Psoas muscle (tissue), 7 donors: ENCODE measurements at regions not wholly inside any gene's neighbourhood (a gene's known extent, or its start where the extent isn't known, plus 50 kb on each side); places are given as distances from the start of the nearest gene placed in this dataset.

Source experiments
- ATAC-seq, 4 donors: fragments of 200-7000 bp; cut with Tn5 transposase; one replicate each; pipeline ENCODE4 v1.9.1; 2020; ENCODE audit warnings: moderate library complexity in 3 of 4, mild to moderate bottlenecking in 2 of 4
- DNase-seq, 2 donors: peaks; one replicate each; pipeline ENCODE4 v3.0.0-alpha.2; 2020
- H3K27ac ChIP-seq: fragments of 200-600 bp; one replicate; pipeline ENCODE4 v1.8.0; 2022
- H3K27me3 ChIP-seq, 3 donors: fragments of 200-600 bp in 1 of 3; one replicate each; pipeline versions ENCODE4 v1.6.1 to v1.8.0; 2013 to 2022; ENCODE audit warnings: low read length in 2 of 3, mild to moderate bottlenecking in 2 of 3, moderate library complexity in 1 of 3; ENCODE audit not compliant: insufficient read depth in 3 of 3
- H3K36me3 ChIP-seq, 2 donors: fragments of 200-600 bp in 1 of 2; one replicate each; pipeline versions ENCODE4 v1.6.1 to v1.8.0; 2013 to 2022; ENCODE audit warnings: low read depth in 1 of 2, mild to moderate bottlenecking in 1 of 2, moderate library complexity in 1 of 2; ENCODE audit not compliant: insufficient read depth in 1 of 2
- H3K4me1 ChIP-seq: fragments of 200-600 bp; one replicate; pipeline ENCODE4 v1.8.0; 2022
- H3K4me3 ChIP-seq: fragments of 200-600 bp; one replicate; pipeline ENCODE4 v1.8.0; 2022; ENCODE audit warnings: mild to moderate bottlenecking
- H3K9me3 ChIP-seq: fragments of 200-600 bp; one replicate; pipeline ENCODE4 v1.8.0; 2022
- WGBS, 3 donors: extraction: QIAGEN DNeasy Blood & Tissue Kit; methylation state at CpG; one replicate each; pipeline versions ENCODE4 v1.1.6 to v1.1.7; 2013; 5-methylcytosine and 5-hydroxymethylcytosine counted together
- intact Hi-C, 2 donors: fragments of 100-400 bp; cut with DNase I; formaldehyde crosslinking; loops; one replicate each; pipeline versions ENCODE4 v1.11.0 to v1.14.2; 2022
- TF ChIP-seq, protein P1 (sequence below): fragments of 200-600 bp; IDR thresholded peaks from one replicate; pipeline ENCODE4 v1.8.0; 2022; ENCODE audit warnings: antibody characterized with exemption
- donor health status: healthy with polysubstance abuse.
- donor health status: DM: no; HTN: no; CAD: no; lungs with moderate emphysema.
- donor health status: Bipolar disorder and iron deficiency.
- donor health status: healthy.
- donor health status: DM: yes; HTN: yes; CAD: no.
- donor health status: DM: no; HTN: no; CAD: no.
- donor health status: DM: yes; HTN: yes; CAD: no.

DNA sequence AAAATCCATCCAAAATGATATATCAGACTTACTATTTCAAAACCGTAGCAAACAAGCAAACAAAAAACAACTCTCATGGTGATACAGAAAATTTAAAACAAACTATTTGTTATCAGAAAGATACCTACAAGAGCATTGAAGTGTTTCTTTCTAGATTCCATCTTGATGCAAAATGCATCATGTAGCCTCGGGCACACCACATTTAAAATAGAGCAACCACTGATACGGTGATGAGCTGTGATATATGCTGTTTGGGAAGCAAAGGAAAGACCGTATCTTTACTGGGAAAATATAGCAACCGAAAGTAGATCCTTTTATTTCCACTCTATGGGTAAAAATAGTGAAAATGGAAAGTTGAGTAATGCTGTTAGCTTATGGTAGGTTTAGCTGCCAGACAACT, 892.0 kb downstream of the GATA3 start:
- Histone ChIP-seq H3K4me3 (no peak overlapping the region), H3K27me3 (no peaks in the 10 kb centered on the region), H3K4me1 (no peaks in the 10 kb centered on the region), H3K36me3 (no peaks in the 10 kb centered on the region), H3K9me3 (no peaks in the 10 kb centered on the region), H3K27ac (no peak overlapping the region)
- intact Hi-C loops = no loop called here
- no peak for ATAC-seq
- no peak for DNase-seq
- TF ChIP-seq, protein P1, sequence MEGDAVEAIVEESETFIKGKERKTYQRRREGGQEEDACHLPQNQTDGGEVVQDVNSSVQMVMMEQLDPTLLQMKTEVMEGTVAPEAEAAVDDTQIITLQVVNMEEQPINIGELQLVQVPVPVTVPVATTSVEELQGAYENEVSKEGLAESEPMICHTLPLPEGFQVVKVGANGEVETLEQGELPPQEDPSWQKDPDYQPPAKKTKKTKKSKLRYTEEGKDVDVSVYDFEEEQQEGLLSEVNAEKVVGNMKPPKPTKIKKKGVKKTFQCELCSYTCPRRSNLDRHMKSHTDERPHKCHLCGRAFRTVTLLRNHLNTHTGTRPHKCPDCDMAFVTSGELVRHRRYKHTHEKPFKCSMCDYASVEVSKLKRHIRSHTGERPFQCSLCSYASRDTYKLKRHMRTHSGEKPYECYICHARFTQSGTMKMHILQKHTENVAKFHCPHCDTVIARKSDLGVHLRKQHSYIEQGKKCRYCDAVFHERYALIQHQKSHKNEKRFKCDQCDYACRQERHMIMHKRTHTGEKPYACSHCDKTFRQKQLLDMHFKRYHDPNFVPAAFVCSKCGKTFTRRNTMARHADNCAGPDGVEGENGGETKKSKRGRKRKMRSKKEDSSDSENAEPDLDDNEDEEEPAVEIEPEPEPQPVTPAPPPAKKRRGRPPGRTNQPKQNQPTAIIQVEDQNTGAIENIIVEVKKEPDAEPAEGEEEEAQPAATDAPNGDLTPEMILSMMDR = no peak
- 84 to 87% (median 86%) methylated on average over 5 of the region's 5 CpGs for WGBS, 3 donors

GRCh38 chr10:8950978-8951377, 896.5 kb downstream of the GATA3 start:
- WGBS, 3 donors = 54 to 79% (median 71%) methylated on average over 2 of the region's 2 CpGs
- Histone ChIP-seq H3K4me1 (no peaks in the 10 kb centered on the region), H3K4me3 (no peak overlapping the region), H3K27me3 (no peaks in the 10 kb centered on the region), H3K9me3 (no peaks in the 10 kb centered on the region), H3K27ac (no peak overlapping the region), H3K36me3 (no peaks in the 10 kb centered on the region)
- DNase-seq = no peak
- TF ChIP-seq, protein P1 = no peak
- ATAC-seq = no peak
- intact Hi-C loops = no loop called here

DNA sequence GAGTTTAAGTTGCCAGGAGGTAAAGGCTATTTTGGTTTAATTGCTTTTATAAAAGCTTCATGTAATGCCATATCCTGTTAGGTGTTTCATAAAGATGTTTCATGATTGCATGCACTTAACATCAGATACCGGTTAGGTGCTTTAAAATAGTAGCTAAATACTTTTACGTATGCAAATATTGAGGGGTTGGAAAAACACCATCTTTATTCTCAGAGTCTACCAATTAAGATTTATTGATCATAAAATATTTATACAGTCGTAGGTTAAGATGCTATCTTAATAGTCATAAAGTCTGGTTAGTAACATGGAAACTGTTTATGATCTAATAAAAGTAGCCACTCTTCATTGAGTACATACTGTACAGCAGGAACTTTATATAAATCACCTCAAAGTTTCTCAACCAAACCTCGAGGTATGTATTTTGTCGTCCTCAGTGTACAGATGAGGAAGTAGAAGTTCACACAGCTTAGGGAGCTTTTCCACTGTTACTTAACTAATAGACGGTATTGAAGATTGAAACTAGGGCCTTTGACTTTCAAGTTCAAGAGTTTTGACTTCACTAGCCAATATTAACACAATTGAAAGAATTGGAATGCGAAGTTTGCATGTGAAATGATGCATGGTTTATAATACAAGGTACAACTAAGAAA, 897.1 kb downstream of the GATA3 start:
- no peaks in the 10 kb centered on the region for H3K27me3 ChIP-seq
- H3K4me3 ChIP-seq = no peak overlapping the region
- DNase-seq (no peak), ATAC-seq (no peak)
- H3K4me1 ChIP-seq = no peaks in the 10 kb centered on the region
- H3K27ac ChIP-seq = no peak overlapping the region
- TF ChIP-seq, protein P1 = no peak
- WGBS, 3 donors = 59 to 64% (median 63%) methylated on average over 7 of the region's 7 CpGs
- intact Hi-C loops = no loop called here
- H3K36me3 ChIP-seq = no peaks in the 10 kb centered on the region
- H3K9me3 ChIP-seq = no peaks in the 10 kb centered on the region

GRCh38 chr10:8956400-8956799, 901.9 kb downstream of the GATA3 start:
- Histone ChIP-seq H3K4me1 (no peaks in the 10 kb centered on the region), H3K36me3 (no peaks in the 10 kb centered on the region), H3K4me3 (no peak overlapping the region), H3K27ac (no peak overlapping the region), H3K9me3 (no peaks in the 10 kb centered on the region), H3K27me3 (no peaks in the 10 kb centered on the region)
- intact Hi-C loops = no loop called here
- TF ChIP-seq, protein P1 = no peak
- ATAC-seq (no peak), DNase-seq (no peak)
- 70 to 74% (median 71%) methylated on average over 4 of the region's 4 CpGs for WGBS, 3 donors

DNA sequence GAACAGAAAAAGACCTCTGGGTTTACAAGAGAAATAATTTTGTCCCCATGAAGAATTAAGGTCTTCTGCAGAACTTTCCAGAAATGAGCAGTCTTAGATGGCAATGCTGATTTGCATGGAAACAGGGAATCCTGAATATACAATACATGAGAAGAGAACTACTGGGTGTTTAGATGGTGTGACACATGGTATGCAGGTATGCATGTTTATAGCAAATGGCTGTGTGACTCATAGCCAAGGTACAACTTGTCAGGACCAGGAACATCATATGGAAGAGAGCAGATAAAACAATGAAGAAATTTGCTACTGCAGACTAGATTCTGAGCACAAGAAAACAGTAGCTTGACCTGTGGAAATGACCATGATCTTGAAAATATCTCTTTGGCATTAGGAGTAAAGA, 907.8 kb downstream of the GATA3 start:
- H3K27ac ChIP-seq = no peak overlapping the region

More for the DNA sequence above, 907.8 kb downstream of the GATA3 start:
- TF ChIP-seq, protein P1 = no peak
- no peak for DNase-seq
- Histone ChIP-seq H3K36me3 (no peaks in the 10 kb centered on the region), H3K4me1 (no peaks in the 10 kb centered on the region), H3K4me3 (no peak overlapping the region), H3K9me3 (peaks cover 5% of the 10 kb centered on the region), H3K27me3 (no peaks in the 10 kb centered on the region)
- ATAC-seq = no peak
- intact Hi-C loops = no loop called here
